ENCODE measurements at regions not wholly inside any gene's neighbourhood (a gene's known extent, or its start where the extent isn't known, plus 50 kb on each side); places are given as distances from the start of the nearest gene placed in this dataset.

DNA sequence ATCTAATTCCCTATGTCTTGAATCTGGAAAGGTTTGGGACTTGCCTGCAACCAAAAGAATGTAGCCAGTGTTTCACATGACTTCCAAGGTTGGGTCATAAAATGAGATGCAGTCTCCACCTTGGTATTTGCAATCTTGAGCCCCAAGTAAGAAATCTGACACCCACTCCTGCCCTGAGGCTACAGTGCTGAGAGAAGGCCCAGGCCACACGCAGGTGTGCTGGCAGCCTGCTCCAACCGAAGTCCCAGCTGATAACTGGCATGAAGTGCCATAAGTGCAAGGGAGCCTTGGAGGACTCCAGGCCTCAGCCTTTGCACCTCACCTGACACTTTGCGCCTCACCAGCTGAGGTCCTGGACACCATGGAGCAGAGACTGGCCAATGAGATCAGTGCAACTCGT is 182.7 kb downstream of the ANAPC1 start:
- TF ChIP-seq SUZ12 (IDR thresholded peaks at IDR 0.05; ENCODE audit: extremely low read depth, insufficient read depth, insufficient read length) (no peak), YY1 (IDR thresholded peaks at IDR 0.05; ENCODE audit: insufficient read depth, insufficient read length) (no peak)

All from NT2/D1 (cell line).